OCI-LY3 (cell line): ENCODE measurements at regions not wholly inside any gene's neighbourhood (a gene's known extent, or its start where the extent isn't known, plus 50 kb on each side); places are given as distances from the start of the nearest gene placed in this dataset.

Experiments
- EZH2phosphoT487 ChIP-seq: fragments of 200-600 bp; shearing (Covaris generic); IDR thresholded peaks from 2 replicates; pipeline ENCODE4 v1.6.1; 2018; ENCODE audit warnings: antibody characterized with exemption, mixed run types, low read depth
- TF ChIP-seq, protein P1 (sequence below): fragments of 200-600, 300-600 bp; sonication (generic); IDR thresholded peaks from 2 replicates; pipeline ENCODE4 v1.5.1; 2014; ENCODE audit warnings: antibody characterized with exemption, low read length, low read depth

GRCh38 chr20:41671143-41671542 is 53.0 kb upstream of the CHD6 start:
- TF ChIP-seq, protein P1, sequence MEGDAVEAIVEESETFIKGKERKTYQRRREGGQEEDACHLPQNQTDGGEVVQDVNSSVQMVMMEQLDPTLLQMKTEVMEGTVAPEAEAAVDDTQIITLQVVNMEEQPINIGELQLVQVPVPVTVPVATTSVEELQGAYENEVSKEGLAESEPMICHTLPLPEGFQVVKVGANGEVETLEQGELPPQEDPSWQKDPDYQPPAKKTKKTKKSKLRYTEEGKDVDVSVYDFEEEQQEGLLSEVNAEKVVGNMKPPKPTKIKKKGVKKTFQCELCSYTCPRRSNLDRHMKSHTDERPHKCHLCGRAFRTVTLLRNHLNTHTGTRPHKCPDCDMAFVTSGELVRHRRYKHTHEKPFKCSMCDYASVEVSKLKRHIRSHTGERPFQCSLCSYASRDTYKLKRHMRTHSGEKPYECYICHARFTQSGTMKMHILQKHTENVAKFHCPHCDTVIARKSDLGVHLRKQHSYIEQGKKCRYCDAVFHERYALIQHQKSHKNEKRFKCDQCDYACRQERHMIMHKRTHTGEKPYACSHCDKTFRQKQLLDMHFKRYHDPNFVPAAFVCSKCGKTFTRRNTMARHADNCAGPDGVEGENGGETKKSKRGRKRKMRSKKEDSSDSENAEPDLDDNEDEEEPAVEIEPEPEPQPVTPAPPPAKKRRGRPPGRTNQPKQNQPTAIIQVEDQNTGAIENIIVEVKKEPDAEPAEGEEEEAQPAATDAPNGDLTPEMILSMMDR: no peak
- TF ChIP-seq EZH2phosphoT487: no peak
